HepG2 (cell line): ENCODE measurements at regions not wholly inside any gene's neighbourhood (a gene's known extent, or its start where the extent isn't known, plus 50 kb on each side); places are given as distances from the start of the nearest gene placed in this dataset.

ENCODE experiments used
- ATAC-seq: fragments of 200-7000 bp; cut with Tn5 transposase; 3 replicates; pipeline ENCODE4 v1.9.1; 2020; ENCODE audit warnings: mild to moderate bottlenecking, moderate library complexity
- BruUV-seq: library from RNA; stranded (reverse); fragments of 400-500 nt; replicated peaks from 2 replicates; lab custom pipeline; 2021; lab: Mats Ljungman, UMichigan
- CTCF ChIA-PET: fragments of 300-600 bp; formaldehyde crosslinking; extraction: SDS; loops from one replicate; lab custom pipeline; 2021; ENCODE audit warnings: low total read pairs, inconsistent platforms, low intra/inter-chr PET ratio; lab: Yijun Ruan, JAX
- POLR2A ChIA-PET: fragments of 350-600 bp; sonication (Branson Sonifier 250); formaldehyde crosslinking; loops from one replicate; lab custom pipeline; 2020; ENCODE audit warnings: antibody characterized with exemption, inconsistent platforms; lab: Yijun Ruan, JAX
- DNase-seq: peaks from one replicate; pipeline ENCODE4 v3.0.0-alpha.2; 2015; ENCODE audit warnings: low spot score
- FAIRE-seq: peaks from 3 replicates; lab custom pipeline; 2011; peaks lifted over from hg19 to GRCh38; lab: Jason Lieb, UNC
- H2AFZ ChIP-seq: one replicate; pipeline ENCODE4 v1.6.1; 2011; ENCODE audit warnings: low read length, inconsistent platforms
- H3K27ac ChIP-seq: fragments of 300-600 bp; 3 replicates; pipeline ENCODE4 v1.8.0; 2011; ENCODE audit warnings: mixed run types, mild to moderate bottlenecking, mixed read lengths, low read length, inconsistent platforms; ENCODE audit not compliant: insufficient read depth; ENCODE audit errors: extremely low read length
- H3K27me3 ChIP-seq, 2 experiments: fragments of 200-600 bp in 1 of 2; 2 replicates in 1 of 2; 3 replicates in 1 of 2; pipeline versions ENCODE4 v1.6.0 to v1.8.0; 2011; ENCODE audit warnings: low read length in 2 of 2, mild to moderate bottlenecking in 2 of 2, moderate library complexity in 2 of 2, inconsistent platforms in 1 of 2; ENCODE audit not compliant: insufficient read depth in 2 of 2, control insufficient read depth in 1 of 2
- H3K36me3 ChIP-seq, 2 experiments: fragments of 200-600 bp in 1 of 2; replicated peaks in 1 of 2; 2 replicates in 1 of 2; 3 replicates in 1 of 2; pipeline versions ENCODE4 v1.5.1 to v1.8.0; 2011; ENCODE audit warnings: low read length in 2 of 2, inconsistent platforms in 1 of 2; ENCODE audit not compliant: insufficient read depth in 2 of 2, control insufficient read depth in 1 of 2
- H3K4me1 ChIP-seq: 2 replicates; pipeline ENCODE4 v1.5.1; 2012; ENCODE audit warnings: low read length, inconsistent platforms; ENCODE audit not compliant: insufficient read depth
- H3K4me2 ChIP-seq: 2 replicates; pipeline ENCODE4 v1.6.0; 2011; ENCODE audit warnings: low read depth, low read length, inconsistent platforms
- H3K4me3 ChIP-seq, 3 experiments: fragments of 200-600 bp in 1 of 3; sonication (generic), shearing (Covaris generic) in 1 of 3; replicated peaks in 1 of 3; 2 replicates each; pipeline ENCODE4 v1.5.1; 2011 to 2016; ENCODE audit warnings: low read length in 3 of 3, inconsistent platforms in 2 of 3, low read depth in 2 of 3, mild to moderate bottlenecking in 2 of 3, control low read depth in 1 of 3, mixed read lengths in 1 of 3; ENCODE audit not compliant: insufficient read depth in 1 of 3
- H3K79me2 ChIP-seq: one replicate; pipeline ENCODE4 v1.6.1; 2011; ENCODE audit warnings: low read length, inconsistent platforms; ENCODE audit not compliant: insufficient read depth
- H3K9ac ChIP-seq: 2 replicates; pipeline ENCODE4 v1.6.0; 2011; ENCODE audit warnings: mild to moderate bottlenecking, low read depth, low read length, inconsistent platforms; ENCODE audit not compliant: insufficient read depth
- H3K9me3 ChIP-seq: 2 replicates; pipeline ENCODE4 v1.5.1; 2012; ENCODE audit warnings: mild to moderate bottlenecking, low read length
- H4K20me1 ChIP-seq: 2 replicates; pipeline ENCODE4 v1.6.0; 2011; ENCODE audit warnings: inconsistent platforms, mild to moderate bottlenecking, low read length, moderate library complexity; ENCODE audit not compliant: insufficient read depth
- CEBPG ChIP-seq: IDR thresholded peaks from 2 replicates; pipeline ENCODE4 v1.6.1; 2016
- ELF4 ChIP-seq: sonication (generic); formaldehyde crosslinking; IDR thresholded peaks from 2 replicates; pipeline ENCODE4 v1.5.0; 2020; ENCODE audit warnings: missing genetic modification reagents, mild to moderate bottlenecking, moderate library complexity, borderline replicate concordance
- MATR3 ChIP-seq: sonication (generic); formaldehyde crosslinking; IDR thresholded peaks from 2 replicates; pipeline ENCODE4 v1.4.0; 2020; ENCODE audit warnings: missing genetic modification reagents
- NFKB2 ChIP-seq: sonication (generic); formaldehyde crosslinking; IDR thresholded peaks from 2 replicates; pipeline ENCODE4 v1.4.0; 2020; ENCODE audit warnings: missing genetic modification reagents, borderline replicate concordance
- NFRKB ChIP-seq: fragments of 450-650 bp; IDR thresholded peaks from 2 replicates; pipeline ENCODE4 v1.6.1; 2017
- RBFOX2 ChIP-seq: fragments of 200-400 bp; formaldehyde crosslinking; IDR thresholded peaks from 2 replicates; pipeline ENCODE4 v1.6.1; 2017; ENCODE audit warnings: low read depth, mild to moderate bottlenecking, low read length
- SOX6 ChIP-seq, 2 experiments: fragments of 450-650 bp in 1 of 2; sonication (generic) in 1 of 2; formaldehyde crosslinking in 1 of 2; IDR thresholded peaks; 2 replicates each; pipeline versions ENCODE4 v1.4.0 to v1.6.1; 2017 to 2020; ENCODE audit warnings: antibody characterized with exemption in 1 of 2, mild to moderate bottlenecking in 1 of 2, missing genetic modification reagents in 1 of 2
- TOPORS ChIP-seq: sonication (generic); formaldehyde crosslinking; IDR thresholded peaks from 2 replicates; pipeline ENCODE4 v1.8.0; 2023; ENCODE audit warnings: mild to moderate bottlenecking, missing genetic modification reagents
- WIZ ChIP-seq: sonication (generic); formaldehyde crosslinking; IDR thresholded peaks from 2 replicates; pipeline ENCODE4 v1.5.1; 2020; ENCODE audit warnings: mild to moderate bottlenecking, missing genetic modification reagents
- ZNF749 ChIP-seq: sonication (generic); formaldehyde crosslinking; IDR thresholded peaks from 2 replicates; pipeline ENCODE4 v1.8.0; 2022; ENCODE audit warnings: mild to moderate bottlenecking, missing genetic modification reagents, moderate library complexity, borderline replicate concordance
- WGBS: methylation state at CpG from one replicate; pipeline ENCODE4 v1.1.6; 2017; ENCODE audit warnings: low lambda C conversion rate; 5-methylcytosine and 5-hydroxymethylcytosine counted together
- in situ Hi-C: cut with HindIII; loops from 2 replicates; pipeline ENCODE4 v1.10.0; 2017; ENCODE audit warnings: low pct_unique_long_range_greater_than_20kb; ENCODE audit not compliant: extremely low pct_ligation_motif_present
- intact Hi-C: fragments of 100-400 bp; cut with micrococcal nuclease; formaldehyde crosslinking; loops from one replicate; pipeline ENCODE4 v1.10.0; 2022; ENCODE audit not compliant: unreplicated experiment
- TF ChIP-seq, protein P1 (sequence below): sonication (generic); formaldehyde crosslinking; IDR thresholded peaks from 2 replicates; pipeline ENCODE4 v1.4.0; 2020; ENCODE audit warnings: missing genetic modification reagents, borderline replicate concordance
- TF ChIP-seq, protein P2 (sequence below): sonication (generic); formaldehyde crosslinking; IDR thresholded peaks from 2 replicates; pipeline ENCODE4 v1.8.0; 2022; ENCODE audit warnings: mild to moderate bottlenecking, missing genetic modification reagents, moderate library complexity
- TF ChIP-seq, protein P3 (sequence below): sonication (generic); formaldehyde crosslinking; IDR thresholded peaks from 2 replicates; pipeline ENCODE4 v1.8.0; 2022; ENCODE audit warnings: missing genetic modification reagents, mild to moderate bottlenecking, inconsistent platforms, borderline replicate concordance
- TF ChIP-seq, protein P4 (sequence below): sonication (generic); formaldehyde crosslinking; IDR thresholded peaks from 2 replicates; pipeline ENCODE4 v1.5.0; 2020; ENCODE audit warnings: mild to moderate bottlenecking, missing genetic modification reagents

DNA sequence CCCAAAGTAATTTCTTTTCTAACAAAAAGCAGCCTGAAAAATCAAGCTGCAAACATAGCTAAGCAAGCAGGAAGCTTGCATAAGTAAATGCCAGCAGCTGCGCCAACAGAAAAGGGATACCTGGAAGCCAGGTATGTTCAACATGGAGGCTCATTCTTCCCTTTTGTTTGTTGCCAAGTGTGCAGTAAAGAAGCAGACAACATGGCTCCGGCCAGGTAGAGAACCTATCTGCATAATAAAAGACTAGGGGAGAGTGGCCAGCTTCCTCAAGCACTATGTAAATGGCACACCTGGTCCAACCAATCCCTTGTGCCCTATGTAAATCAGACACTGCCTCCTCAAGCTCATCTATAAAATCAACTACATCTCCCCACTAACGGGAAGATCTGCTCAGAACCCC is 1407.0 kb downstream of the CDH11 start:
- in situ Hi-C loops = no loop called here
- BruUV-seq = no TSS peak
- no peak overlapping the region for H2AFZ ChIP-seq
- H3K9me3 ChIP-seq = peaks cover 20% of the 10 kb centered on the region
- H3K27ac ChIP-seq = no peak overlapping the region
- H3K79me2 ChIP-seq = no peaks in the 10 kb centered on the region
- no peaks in the 10 kb centered on the region for H3K27me3 ChIP-seq
- ChIA-PET CTCF (no interaction called here), POLR2A (no interaction called here)
- no peak overlapping the region for H3K4me2 ChIP-seq
- H4K20me1 ChIP-seq = no peaks in the 10 kb centered on the region
- ATAC-seq = no peak
- no peaks in the 10 kb centered on the region for H3K4me1 ChIP-seq
- WGBS = 22% methylated on average over 3 of the region's 3 CpGs
- intact Hi-C loops = no loop called here
- H3K36me3 ChIP-seq = no peaks in the 10 kb centered on the region
- DNase-seq = no peak
- no peak overlapping the region for H3K4me3 ChIP-seq
- no peak overlapping the region for H3K9ac ChIP-seq
- FAIRE-seq = no peak
- TF ChIP-seq RBFOX2 = no peak
- TF ChIP-seq, protein P1, sequence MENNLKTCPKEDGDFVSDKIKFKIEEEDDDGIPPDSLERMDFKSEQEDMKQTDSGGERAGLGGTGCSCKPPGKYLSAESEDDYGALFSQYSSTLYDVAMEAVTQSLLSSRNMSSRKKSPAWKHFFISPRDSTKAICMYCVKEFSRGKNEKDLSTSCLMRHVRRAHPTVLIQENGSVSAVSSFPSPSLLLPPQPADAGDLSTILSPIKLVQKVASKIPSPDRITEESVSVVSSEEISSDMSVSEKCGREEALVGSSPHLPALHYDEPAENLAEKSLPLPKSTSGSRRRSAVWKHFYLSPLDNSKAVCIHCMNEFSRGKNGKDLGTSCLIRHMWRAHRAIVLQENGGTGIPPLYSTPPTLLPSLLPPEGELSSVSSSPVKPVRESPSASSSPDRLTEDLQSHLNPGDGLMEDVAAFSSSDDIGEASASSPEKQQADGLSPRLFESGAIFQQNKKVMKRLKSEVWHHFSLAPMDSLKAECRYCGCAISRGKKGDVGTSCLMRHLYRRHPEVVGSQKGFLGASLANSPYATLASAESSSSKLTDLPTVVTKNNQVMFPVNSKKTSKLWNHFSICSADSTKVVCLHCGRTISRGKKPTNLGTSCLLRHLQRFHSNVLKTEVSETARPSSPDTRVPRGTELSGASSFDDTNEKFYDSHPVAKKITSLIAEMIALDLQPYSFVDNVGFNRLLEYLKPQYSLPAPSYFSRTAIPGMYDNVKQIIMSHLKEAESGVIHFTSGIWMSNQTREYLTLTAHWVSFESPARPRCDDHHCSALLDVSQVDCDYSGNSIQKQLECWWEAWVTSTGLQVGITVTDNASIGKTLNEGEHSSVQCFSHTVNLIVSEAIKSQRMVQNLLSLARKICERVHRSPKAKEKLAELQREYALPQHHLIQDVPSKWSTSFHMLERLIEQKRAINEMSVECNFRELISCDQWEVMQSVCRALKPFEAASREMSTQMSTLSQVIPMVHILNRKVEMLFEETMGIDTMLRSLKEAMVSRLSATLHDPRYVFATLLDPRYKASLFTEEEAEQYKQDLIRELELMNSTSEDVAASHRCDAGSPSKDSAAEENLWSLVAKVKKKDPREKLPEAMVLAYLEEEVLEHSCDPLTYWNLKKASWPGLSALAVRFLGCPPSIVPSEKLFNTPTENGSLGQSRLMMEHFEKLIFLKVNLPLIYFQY (CRISPR knock-in tag) = no peak
- no peak for TF ChIP-seq ELF4
- TF ChIP-seq NFRKB = no peak
- TF ChIP-seq, protein P2, sequence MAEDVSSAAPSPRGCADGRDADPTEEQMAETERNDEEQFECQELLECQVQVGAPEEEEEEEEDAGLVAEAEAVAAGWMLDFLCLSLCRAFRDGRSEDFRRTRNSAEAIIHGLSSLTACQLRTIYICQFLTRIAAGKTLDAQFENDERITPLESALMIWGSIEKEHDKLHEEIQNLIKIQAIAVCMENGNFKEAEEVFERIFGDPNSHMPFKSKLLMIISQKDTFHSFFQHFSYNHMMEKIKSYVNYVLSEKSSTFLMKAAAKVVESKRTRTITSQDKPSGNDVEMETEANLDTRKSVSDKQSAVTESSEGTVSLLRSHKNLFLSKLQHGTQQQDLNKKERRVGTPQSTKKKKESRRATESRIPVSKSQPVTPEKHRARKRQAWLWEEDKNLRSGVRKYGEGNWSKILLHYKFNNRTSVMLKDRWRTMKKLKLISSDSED (CRISPR knock-in tag) = no peak
- TF ChIP-seq NFKB2 (CRISPR knock-in tag) = no peak
- TF ChIP-seq TOPORS = no peak
- TF ChIP-seq SOX6 (IDR thresholded peaks at IDR 0.05) = no peak
- TF ChIP-seq SOX6 (CRISPR knock-in tag; IDR thresholded peaks at IDR 0.05) = no peak
- no peak for TF ChIP-seq MATR3 (CRISPR knock-in tag)
- TF ChIP-seq, protein P3, sequence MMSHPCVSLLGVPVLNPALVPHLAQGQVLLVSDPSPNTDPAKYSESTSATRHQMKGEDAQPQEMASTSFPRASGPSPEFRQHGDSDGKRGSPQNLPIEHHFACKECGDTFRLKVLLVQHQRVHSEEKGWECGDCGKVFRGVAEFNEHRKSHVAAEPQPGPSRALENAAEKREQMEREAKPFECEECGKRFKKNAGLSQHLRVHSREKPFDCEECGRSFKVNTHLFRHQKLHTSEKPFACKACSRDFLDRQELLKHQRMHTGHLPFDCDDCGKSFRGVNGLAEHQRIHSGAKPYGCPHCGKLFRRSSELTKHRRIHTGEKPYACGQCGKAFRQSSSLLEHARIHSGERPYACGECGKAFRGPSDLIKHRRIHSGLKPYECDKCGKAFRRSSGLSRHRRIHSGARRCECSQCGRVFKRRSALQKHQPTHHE (CRISPR knock-in tag) = no peak
- TF ChIP-seq, protein P4, sequence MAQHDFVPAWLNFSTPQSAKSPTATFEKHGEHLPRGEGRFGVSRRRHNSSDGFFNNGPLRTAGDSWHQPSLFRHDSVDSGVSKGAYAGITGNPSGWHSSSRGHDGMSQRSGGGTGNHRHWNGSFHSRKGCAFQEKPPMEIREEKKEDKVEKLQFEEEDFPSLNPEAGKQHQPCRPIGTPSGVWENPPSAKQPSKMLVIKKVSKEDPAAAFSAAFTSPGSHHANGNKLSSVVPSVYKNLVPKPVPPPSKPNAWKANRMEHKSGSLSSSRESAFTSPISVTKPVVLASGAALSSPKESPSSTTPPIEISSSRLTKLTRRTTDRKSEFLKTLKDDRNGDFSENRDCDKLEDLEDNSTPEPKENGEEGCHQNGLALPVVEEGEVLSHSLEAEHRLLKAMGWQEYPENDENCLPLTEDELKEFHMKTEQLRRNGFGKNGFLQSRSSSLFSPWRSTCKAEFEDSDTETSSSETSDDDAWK = no peak
- no peak for TF ChIP-seq CEBPG (CRISPR knock-in tag)
- no peak for TF ChIP-seq ZNF749 (CRISPR knock-in tag)
- no peak for TF ChIP-seq WIZ
